Body of pancreas (tissue), 4 donors: ENCODE measurements at regions not wholly inside any gene's neighbourhood (a gene's known extent, or its start where the extent isn't known, plus 50 kb on each side); places are given as distances from the start of the nearest gene placed in this dataset.

Experiments
- ATAC-seq: fragments of 150-250 bp; one replicate; pipeline ENCODE4 v1.9.1; 2016
- DNase-seq, 4 donors: peaks; one replicate each; pipeline ENCODE4 v3.0.0-alpha.2; 2019
- H3K27ac ChIP-seq, 4 donors: fragments of 200-600 bp; sonication (generic); 1 replicate in 3 of 4; 2 replicates in 1 of 4; pipeline versions ENCODE4 v1.5.1 to v1.6.1; 2016 to 2019; ENCODE audit warnings: mild to moderate bottlenecking in 1 of 4, mixed read lengths in 1 of 4, moderate library complexity in 1 of 4
- H3K27me3 ChIP-seq, 2 donors: fragments of 200-600 bp; sonication (generic); one replicate each; pipeline ENCODE4 v1.6.0; 2016; ENCODE audit warnings: mild to moderate bottlenecking in 1 of 2
- H3K36me3 ChIP-seq, 2 donors: fragments of 200-600 bp; sonication (generic); replicated peaks in 1 of 2; 2 replicates each; pipeline ENCODE4 v1.5.1; 2016; ENCODE audit warnings: low read depth in 2 of 2; ENCODE audit not compliant: insufficient read depth in 1 of 2
- H3K4me1 ChIP-seq: fragments of 200-600 bp; sonication (generic); one replicate; pipeline ENCODE4 v1.6.0; 2016
- H3K4me3 ChIP-seq, 2 donors: fragments of 200-600 bp; sonication (generic); 1 replicate in 1 of 2; 2 replicates in 1 of 2; pipeline ENCODE4 v1.5.1; 2016 to 2019
- H3K9me3 ChIP-seq, 3 donors: fragments of 200-600 bp; sonication (generic); 1 replicate in 2 of 3; 2 replicates in 1 of 3; pipeline ENCODE4 v1.5.1; 2016
- POLR2A ChIP-seq, 3 donors: fragments of 450-650 bp; IDR thresholded peaks; one replicate each; pipeline ENCODE4 v1.6.1; 2016; ENCODE audit warnings: antibody characterized with exemption in 3 of 3, mild to moderate bottlenecking in 2 of 3
- WGBS, 2 donors: methylation state at CpG; one replicate each; pipeline ENCODE4 v1.1.5; 2017; 5-methylcytosine and 5-hydroxymethylcytosine counted together
- intact Hi-C: fragments of 100-400 bp; cut with DNase I; formaldehyde crosslinking; loops from one replicate; pipeline ENCODE4 v1.15.1; 2023
- TF ChIP-seq, protein P1 (sequence below), 7 experiments: fragments of 450-650 bp in 4 of 7; fragments of 200-600 bp in 3 of 7; sonication (generic) in 3 of 7; IDR thresholded peaks; one replicate each; pipeline ENCODE4 v1.5.1; 2016 to 2019; ENCODE audit warnings: antibody characterized with exemption in 7 of 7

GRCh38 chr6:82612475-82613039 is 248.9 kb downstream of the TPBG start:
- WGBS, 2 donors = 75 to 97% methylated on average over 1 of the region's 1 CpG
- TF ChIP-seq, protein P1, sequence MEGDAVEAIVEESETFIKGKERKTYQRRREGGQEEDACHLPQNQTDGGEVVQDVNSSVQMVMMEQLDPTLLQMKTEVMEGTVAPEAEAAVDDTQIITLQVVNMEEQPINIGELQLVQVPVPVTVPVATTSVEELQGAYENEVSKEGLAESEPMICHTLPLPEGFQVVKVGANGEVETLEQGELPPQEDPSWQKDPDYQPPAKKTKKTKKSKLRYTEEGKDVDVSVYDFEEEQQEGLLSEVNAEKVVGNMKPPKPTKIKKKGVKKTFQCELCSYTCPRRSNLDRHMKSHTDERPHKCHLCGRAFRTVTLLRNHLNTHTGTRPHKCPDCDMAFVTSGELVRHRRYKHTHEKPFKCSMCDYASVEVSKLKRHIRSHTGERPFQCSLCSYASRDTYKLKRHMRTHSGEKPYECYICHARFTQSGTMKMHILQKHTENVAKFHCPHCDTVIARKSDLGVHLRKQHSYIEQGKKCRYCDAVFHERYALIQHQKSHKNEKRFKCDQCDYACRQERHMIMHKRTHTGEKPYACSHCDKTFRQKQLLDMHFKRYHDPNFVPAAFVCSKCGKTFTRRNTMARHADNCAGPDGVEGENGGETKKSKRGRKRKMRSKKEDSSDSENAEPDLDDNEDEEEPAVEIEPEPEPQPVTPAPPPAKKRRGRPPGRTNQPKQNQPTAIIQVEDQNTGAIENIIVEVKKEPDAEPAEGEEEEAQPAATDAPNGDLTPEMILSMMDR (IDR thresholded peaks at IDR 0.05) = no peak
- no peak for TF ChIP-seq POLR2A (IDR thresholded peaks at IDR 0.05)
- Histone ChIP-seq H3K27ac (no peak overlapping the region), H3K4me1 (no peaks in the 10 kb centered on the region), H3K4me3 (no peak overlapping the region), H3K36me3 (no peaks in the 10 kb centered on the region), H3K9me3 (no peaks in the 10 kb centered on the region), H3K27me3 (no peaks in the 10 kb centered on the region)
- no peak for DNase-seq
- intact Hi-C loops = no loop called here
- ATAC-seq = no peak

GRCh38 chr6:82614518-82614917 is 250.9 kb downstream of the TPBG start:
- no peak overlapping the region for H3K27ac ChIP-seq
- no peaks in the 10 kb centered on the region for H3K27me3 ChIP-seq
- 44 to 51% methylated on average over 3 of the region's 3 CpGs for WGBS, 2 donors
- DNase-seq (no peak), ATAC-seq (no peak)
- intact Hi-C loops = no loop called here
- TF ChIP-seq POLR2A (IDR thresholded peaks at IDR 0.05) = no peak
- TF ChIP-seq, protein P1 (IDR thresholded peaks at IDR 0.05) = no peak
- H3K9me3 ChIP-seq = no peaks in the 10 kb centered on the region
- H3K36me3 ChIP-seq = no peaks in the 10 kb centered on the region
- no peak overlapping the region for H3K4me3 ChIP-seq
- H3K4me1 ChIP-seq = no peaks in the 10 kb centered on the region

DNA sequence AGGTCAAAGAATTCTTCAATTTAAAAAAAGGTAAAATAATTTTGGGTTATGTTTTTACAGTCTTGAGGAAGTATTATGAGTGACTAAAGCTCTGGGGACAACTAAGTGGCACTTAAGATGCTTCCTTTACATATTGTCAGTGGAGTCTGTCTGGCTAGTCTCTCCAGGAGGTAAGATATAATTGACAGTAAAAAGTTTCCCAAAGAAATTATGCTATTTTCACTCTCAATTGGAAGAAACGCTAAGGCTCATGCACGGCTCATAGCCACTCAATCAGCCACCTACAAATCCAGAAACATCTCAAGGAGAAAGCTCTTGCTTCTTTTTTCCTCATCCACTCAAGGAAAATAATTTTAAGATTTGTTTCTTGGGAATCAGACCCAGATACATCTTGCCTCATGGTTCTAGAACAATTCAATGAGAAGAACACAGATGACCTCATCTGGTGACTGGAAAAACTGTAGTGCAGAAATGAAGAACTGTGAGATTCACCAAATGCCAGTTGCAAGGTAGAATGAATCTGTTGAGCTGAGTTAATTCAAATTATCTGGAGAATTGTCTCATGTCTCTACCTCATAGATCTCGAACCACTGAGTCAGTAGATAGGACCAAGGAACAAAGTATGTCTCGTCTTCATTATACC is 252.9 kb downstream of the TPBG start:
- 62 to 65% methylated on average over 4 of the region's 4 CpGs for WGBS, 2 donors
- no peak for DNase-seq
- Histone ChIP-seq H3K36me3 (no peaks in the 10 kb centered on the region), H3K27ac (no peak overlapping the region), H3K27me3 (no peaks in the 10 kb centered on the region), H3K4me3 (no peak overlapping the region), H3K9me3 (no peaks in the 10 kb centered on the region), H3K4me1 (no peaks in the 10 kb centered on the region)
- ATAC-seq = no peak
- TF ChIP-seq, protein P1 (IDR thresholded peaks at IDR 0.05) = no peak
- no peak for TF ChIP-seq POLR2A (IDR thresholded peaks at IDR 0.05)
- intact Hi-C loops = no loop called here

GRCh38 chr6:82617648-82618047 is 254.0 kb downstream of the TPBG start:
- Histone ChIP-seq H3K4me1 (no peaks in the 10 kb centered on the region), H3K27ac (no peak overlapping the region), H3K36me3 (no peaks in the 10 kb centered on the region), H3K27me3 (no peaks in the 10 kb centered on the region), H3K4me3 (no peak overlapping the region), H3K9me3 (no peaks in the 10 kb centered on the region)
- TF ChIP-seq, protein P1 (IDR thresholded peaks at IDR 0.05) = no peak
- TF ChIP-seq POLR2A (IDR thresholded peaks at IDR 0.05) = no peak
- no peak for ATAC-seq
- intact Hi-C loops = no loop called here
- DNase-seq = no peak

DNA sequence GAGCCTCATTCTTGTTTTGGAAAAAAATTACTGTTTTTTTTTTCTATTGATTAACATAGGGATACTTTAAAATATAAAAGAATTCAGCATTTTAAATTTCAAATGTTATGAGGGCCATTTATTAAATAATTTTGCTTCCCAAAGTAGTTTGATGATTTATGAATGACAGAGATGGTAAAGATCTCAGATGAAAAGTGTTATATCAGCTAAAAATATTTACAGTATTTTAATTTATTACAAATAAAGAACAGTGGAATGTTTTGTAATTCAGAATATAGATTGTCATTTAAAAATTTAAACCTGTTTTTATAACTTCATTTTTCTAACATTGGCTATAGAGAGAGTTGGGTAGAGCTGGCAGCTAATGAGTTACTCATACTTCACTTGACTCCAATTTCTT is 256.0 kb downstream of the TPBG start:
- Histone ChIP-seq H3K27ac (no peak overlapping the region), H3K4me1 (no peaks in the 10 kb centered on the region), H3K36me3 (no peaks in the 10 kb centered on the region), H3K27me3 (no peaks in the 10 kb centered on the region), H3K4me3 (no peak overlapping the region), H3K9me3 (no peaks in the 10 kb centered on the region)
- intact Hi-C loops = no loop called here
- TF ChIP-seq, protein P1 (IDR thresholded peaks at IDR 0.05) = no peak
- no peak for TF ChIP-seq POLR2A (IDR thresholded peaks at IDR 0.05)
- DNase-seq (no peak), ATAC-seq (no peak)
